ENCODE measurements at regions not wholly inside any gene's neighbourhood (a gene's known extent, or its start where the extent isn't known, plus 50 kb on each side); places are given as distances from the start of the nearest gene placed in this dataset.

GRCh38 chr6:134593887-134594286 lies 276.0 kb upstream of the SGK1 start:
- no peak overlapping the region for H3K4me3 ChIP-seq (replicated peaks; ENCODE audit: low read depth, low read length)
- DNase-seq (ENCODE audit: low read depth), result no peak
- TF ChIP-seq CTCF (IDR thresholded peaks at IDR 0.05; ENCODE audit: low read length, missing control alignments), result no peak

- no peak for TF ChIP-seq CTCF (IDR thresholded peaks at IDR 0.05; ENCODE audit: low read length, missing control alignments)
- H3K4me3 ChIP-seq (replicated peaks; ENCODE audit: low read depth, low read length), result no peak overlapping the region
- no peak for DNase-seq (ENCODE audit: low read depth)
These were observed 275.5 kb upstream of the SGK1 start for GRCh38 chr6:134593442-134593841.

- TF ChIP-seq CTCF (IDR thresholded peaks at IDR 0.05; ENCODE audit: low read length, missing control alignments), result no peak
- no peak overlapping the region for H3K4me3 ChIP-seq (replicated peaks; ENCODE audit: low read depth, low read length)
- no peak for DNase-seq (ENCODE audit: low read depth)
These were observed 275.1 kb upstream of the SGK1 start for GRCh38 chr6:134593024-134593423.

- DNase-seq (ENCODE audit: low read depth), result peak; percentile 18
- no peak for TF ChIP-seq CTCF (IDR thresholded peaks at IDR 0.05; ENCODE audit: low read length, missing control alignments)
- H3K4me3 ChIP-seq (replicated peaks; ENCODE audit: low read depth, low read length), result no peak overlapping the region
These were observed 272.5 kb upstream of the SGK1 start for GRCh38 chr6:134590449-134590848.

- DNase-seq (ENCODE audit: low read depth), result no peak
- no peak for TF ChIP-seq CTCF (IDR thresholded peaks at IDR 0.05; ENCODE audit: low read length, missing control alignments)
- H3K4me3 ChIP-seq (replicated peaks; ENCODE audit: low read depth, low read length), result no peak overlapping the region
These were observed 272.1 kb upstream of the SGK1 start for GRCh38 chr6:134590004-134590403.

GRCh38 chr6:134589512-134589911 lies 271.6 kb upstream of the SGK1 start:
- DNase-seq (ENCODE audit: low read depth), result peak; percentile 99
- no peak for TF ChIP-seq CTCF (IDR thresholded peaks at IDR 0.05; ENCODE audit: low read length, missing control alignments)
- no peak overlapping the region for H3K4me3 ChIP-seq (replicated peaks; ENCODE audit: low read depth, low read length)

GRCh38 chr6:134588267-134588666 lies 270.4 kb upstream of the SGK1 start:
- no peak for DNase-seq (ENCODE audit: low read depth)
- TF ChIP-seq CTCF (IDR thresholded peaks at IDR 0.05; ENCODE audit: low read length, missing control alignments), result no peak
- H3K4me3 ChIP-seq (replicated peaks; ENCODE audit: low read depth, low read length), result no peak overlapping the region
